ENCODE measurements at regions not wholly inside any gene's neighbourhood (a gene's known extent, or its start where the extent isn't known, plus 50 kb on each side); places are given as distances from the start of the nearest gene placed in this dataset.

GRCh38 chr2:238696331-238696730 lies 151.6 kb upstream of the TWIST2 start:
- TF ChIP-seq POLR2AphosphoS5 (IDR thresholded peaks at IDR 0.05; ENCODE audit: low read depth) (no peak), SPI1 (IDR thresholded peaks at IDR 0.05; ENCODE audit: borderline replicate concordance, low read depth) (no peak), GABPA (IDR thresholded peaks at IDR 0.05; ENCODE audit: low read depth) (no peak), REST (IDR thresholded peaks at IDR 0.05; ENCODE audit: insufficient replicate concordance, low read depth) (no peak), CTCF (IDR thresholded peaks at IDR 0.05; ENCODE audit: insufficient read depth, low read length) (no peak)
- no peak overlapping the region for H3K27ac ChIP-seq (replicated peaks)
- H3K27me3 ChIP-seq (ENCODE audit: insufficient read depth, poor library complexity, severe bottlenecking) = no peaks in the 10 kb centered on the region
- H3K4me3 ChIP-seq (replicated peaks; ENCODE audit: insufficient read depth, low read length) = no peak overlapping the region
- DNase-seq (ENCODE audit: low read depth in 1 of 2, low spot score in 1 of 2) = no peak

GRCh38 chr2:238696786-238697185 lies 151.1 kb upstream of the TWIST2 start:
- TF ChIP-seq REST (IDR thresholded peaks at IDR 0.05; ENCODE audit: insufficient replicate concordance, low read depth) (no peak), GABPA (IDR thresholded peaks at IDR 0.05; ENCODE audit: low read depth) (no peak), POLR2AphosphoS5 (IDR thresholded peaks at IDR 0.05; ENCODE audit: low read depth) (no peak), SPI1 (IDR thresholded peaks at IDR 0.05; ENCODE audit: borderline replicate concordance, low read depth) (no peak), CTCF (IDR thresholded peaks at IDR 0.05; ENCODE audit: insufficient read depth, low read length) (no peak)
- no peak for DNase-seq (ENCODE audit: low read depth in 1 of 2, low spot score in 1 of 2)
- Histone ChIP-seq H3K4me3 (replicated peaks; ENCODE audit: insufficient read depth, low read length) (no peak overlapping the region), H3K27ac (replicated peaks) (no peak overlapping the region), H3K27me3 (ENCODE audit: insufficient read depth, poor library complexity, severe bottlenecking) (no peaks in the 10 kb centered on the region)

GRCh38 chr2:238697193-238698071 lies 150.5 kb upstream of the TWIST2 start:
- DNase-seq (ENCODE audit: low read depth in 1 of 2, low spot score in 1 of 2) = no peak
- no peak overlapping the region for H3K27ac ChIP-seq (replicated peaks)
- no peak overlapping the region for H3K4me3 ChIP-seq (replicated peaks; ENCODE audit: insufficient read depth, low read length)
- H3K27me3 ChIP-seq (ENCODE audit: insufficient read depth, poor library complexity, severe bottlenecking) = no peaks in the 10 kb centered on the region
- TF ChIP-seq REST (IDR thresholded peaks at IDR 0.05; ENCODE audit: insufficient replicate concordance, low read depth) = no peak
- TF ChIP-seq CTCF (IDR thresholded peaks at IDR 0.05; ENCODE audit: insufficient read depth, low read length) = no peak
- TF ChIP-seq POLR2AphosphoS5 (IDR thresholded peaks at IDR 0.05; ENCODE audit: low read depth) = no peak
- TF ChIP-seq GABPA (IDR thresholded peaks at IDR 0.05; ENCODE audit: low read depth) = no peak
- no peak for TF ChIP-seq SPI1 (IDR thresholded peaks at IDR 0.05; ENCODE audit: borderline replicate concordance, low read depth)

All from HL-60 (cell line).